Transverse colon (tissue), 3 donors: ENCODE measurements at regions not wholly inside any gene's neighbourhood (a gene's known extent, or its start where the extent isn't known, plus 50 kb on each side); places are given as distances from the start of the nearest gene placed in this dataset.

Experiments
- EP300 ChIP-seq: sonication (generic); formaldehyde crosslinking; IDR thresholded peaks from one replicate; pipeline ENCODE4 v1.6.1; 2017; ENCODE audit warnings: antibody characterized with exemption, low read depth
- POLR2A ChIP-seq: fragments of 450-650 bp; IDR thresholded peaks from one replicate; pipeline ENCODE4 v1.6.1; 2016; ENCODE audit warnings: antibody characterized with exemption, mild to moderate bottlenecking, moderate library complexity
- TF ChIP-seq, protein P1 (sequence below), 5 experiments: fragments of 200-600 bp in 3 of 5; fragments of 450-650 bp in 2 of 5; sonication (generic) in 3 of 5; IDR thresholded peaks; 1 replicate in 2 of 5; 2 replicates in 3 of 5; pipeline ENCODE4 v1.5.1; 2016 to 2017; ENCODE audit warnings: antibody characterized with exemption in 5 of 5, inconsistent platforms in 3 of 5, mild to moderate bottlenecking in 2 of 5, moderate library complexity in 1 of 5

DNA sequence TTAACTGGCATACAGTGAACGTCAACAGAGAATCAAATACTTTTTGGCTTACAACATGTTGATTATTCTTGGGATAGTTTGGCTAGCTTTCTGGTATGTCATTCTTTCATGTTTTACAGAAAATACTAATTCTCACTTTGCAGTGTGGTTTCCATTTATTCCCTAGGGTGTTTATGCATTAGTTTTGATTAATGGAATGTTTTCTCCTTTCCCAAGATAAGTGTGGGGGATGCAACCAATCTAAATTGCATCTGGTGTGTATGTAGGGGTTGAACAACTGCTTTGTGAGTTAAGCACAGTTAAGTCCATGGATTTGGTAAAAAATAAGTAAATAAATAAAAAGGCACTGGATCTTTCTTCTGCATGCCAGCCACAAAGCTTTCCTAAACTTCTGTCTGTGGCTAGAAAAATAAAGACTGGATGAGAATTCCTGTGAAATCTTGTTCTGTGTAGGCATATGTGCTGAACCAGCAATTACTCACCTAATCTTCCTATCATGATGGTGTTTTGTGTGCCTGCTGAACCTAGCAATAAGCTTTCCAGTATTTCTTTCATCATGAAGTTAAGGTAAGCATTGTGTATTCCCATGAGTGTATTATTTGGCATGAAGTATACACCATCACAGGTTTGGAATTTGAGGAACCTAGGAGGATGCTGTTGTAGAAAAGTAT is 50.6 kb upstream of the TENM3 start:
- TF ChIP-seq, protein P1, sequence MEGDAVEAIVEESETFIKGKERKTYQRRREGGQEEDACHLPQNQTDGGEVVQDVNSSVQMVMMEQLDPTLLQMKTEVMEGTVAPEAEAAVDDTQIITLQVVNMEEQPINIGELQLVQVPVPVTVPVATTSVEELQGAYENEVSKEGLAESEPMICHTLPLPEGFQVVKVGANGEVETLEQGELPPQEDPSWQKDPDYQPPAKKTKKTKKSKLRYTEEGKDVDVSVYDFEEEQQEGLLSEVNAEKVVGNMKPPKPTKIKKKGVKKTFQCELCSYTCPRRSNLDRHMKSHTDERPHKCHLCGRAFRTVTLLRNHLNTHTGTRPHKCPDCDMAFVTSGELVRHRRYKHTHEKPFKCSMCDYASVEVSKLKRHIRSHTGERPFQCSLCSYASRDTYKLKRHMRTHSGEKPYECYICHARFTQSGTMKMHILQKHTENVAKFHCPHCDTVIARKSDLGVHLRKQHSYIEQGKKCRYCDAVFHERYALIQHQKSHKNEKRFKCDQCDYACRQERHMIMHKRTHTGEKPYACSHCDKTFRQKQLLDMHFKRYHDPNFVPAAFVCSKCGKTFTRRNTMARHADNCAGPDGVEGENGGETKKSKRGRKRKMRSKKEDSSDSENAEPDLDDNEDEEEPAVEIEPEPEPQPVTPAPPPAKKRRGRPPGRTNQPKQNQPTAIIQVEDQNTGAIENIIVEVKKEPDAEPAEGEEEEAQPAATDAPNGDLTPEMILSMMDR (IDR thresholded peaks at IDR 0.05), result no peak
- TF ChIP-seq POLR2A (no peak), EP300 (no peak)
